K562 (cell line): ENCODE measurements at regions not wholly inside any gene's neighbourhood (a gene's known extent, or its start where the extent isn't known, plus 50 kb on each side); places are given as distances from the start of the nearest gene placed in this dataset.

ENCODE experiments used
- ATAC-seq: fragments of 200-7000 bp; cut with Tn5 transposase; 3 replicates; pipeline ENCODE4 v1.9.1; 2020; ENCODE audit warnings: moderate library complexity
- BruUV-seq: library from RNA; stranded (reverse); fragments of 400-500 nt; replicated peaks from 2 replicates; lab custom pipeline; 2021; lab: Mats Ljungman, UMichigan
- CTCF ChIA-PET: fragments of 300-600 bp; formaldehyde crosslinking; extraction: SDS; loops from one replicate; lab custom pipeline; 2021; ENCODE audit warnings: low intra/inter-chr PET ratio; lab: Yijun Ruan, JAX
- POLR2A ChIA-PET: fragments of 300-600, 350-650 bp; sonication (Branson Sonifier 250); formaldehyde crosslinking; extraction: SDS; loops from one replicate; lab custom pipeline; 2021; ENCODE audit warnings: antibody characterized with exemption, inconsistent platforms; lab: Yijun Ruan, JAX
- DNase-seq, 4 experiments: peaks; one replicate each; pipeline versions ENCODE4 v3.0.0 to v3.0.0-alpha.2; 2011 to 2018; ENCODE audit warnings: low spot score in 3 of 4, mixed read lengths in 3 of 4; ENCODE audit errors: extremely low read depth in 1 of 4
- FAIRE-seq: peaks from 2 replicates; lab custom pipeline; 2011; peaks lifted over from hg19 to GRCh38; lab: Jason Lieb, UNC
- H2AFZ ChIP-seq: 2 replicates; pipeline ENCODE4 v1.6.0; 2011; ENCODE audit warnings: low read depth, low read length, control low read depth, inconsistent platforms
- H3K27ac ChIP-seq: fragments of 200-600 bp; 3 replicates; pipeline ENCODE4 v1.8.0; 2011; ENCODE audit warnings: low read depth, mild to moderate bottlenecking, control low read depth, inconsistent platforms, low read length, moderate library complexity, mixed read lengths; ENCODE audit errors: extremely low read depth
- H3K27me3 ChIP-seq, 2 experiments: fragments of 300-600 bp in 1 of 2; 2 replicates in 1 of 2; 3 replicates in 1 of 2; pipeline versions ENCODE4 v1.6.0 to v1.8.0; 2011; ENCODE audit warnings: inconsistent platforms in 2 of 2, low read length in 2 of 2, mild to moderate bottlenecking in 1 of 2, mixed read lengths in 1 of 2, moderate library complexity in 1 of 2; ENCODE audit not compliant: control insufficient read depth in 2 of 2, insufficient read depth in 2 of 2
- H3K36me3 ChIP-seq: fragments of 300-600 bp; 3 replicates; pipeline ENCODE4 v1.8.0; 2011; ENCODE audit warnings: mild to moderate bottlenecking, low read length, inconsistent platforms; ENCODE audit not compliant: control insufficient read depth, insufficient read depth
- H3K4me1 ChIP-seq, 2 experiments: fragments of 200-600 bp in 1 of 2; replicated peaks in 1 of 2; 2 replicates in 1 of 2; 3 replicates in 1 of 2; pipeline versions ENCODE4 v1.5.1 to v1.8.0; 2011; ENCODE audit warnings: inconsistent platforms in 2 of 2, low read length in 2 of 2, mild to moderate bottlenecking in 1 of 2, mixed read lengths in 1 of 2, moderate library complexity in 1 of 2; ENCODE audit not compliant: control insufficient read depth in 2 of 2, insufficient read depth in 2 of 2
- H3K4me2 ChIP-seq: 2 replicates; pipeline ENCODE4 v1.6.1; 2011; ENCODE audit warnings: low read length, control low read depth, inconsistent platforms, mixed read lengths; ENCODE audit not compliant: insufficient read depth
- H3K4me3 ChIP-seq: fragments of 200-600 bp; sonication (generic), shearing (Covaris generic); 2 replicates; pipeline ENCODE4 v1.5.1; 2016; ENCODE audit warnings: control low read depth, inconsistent platforms
- H3K79me2 ChIP-seq: fragments of 200-600 bp; 3 replicates; pipeline ENCODE4 v1.8.0; 2011; ENCODE audit warnings: low read length, inconsistent platforms; ENCODE audit not compliant: control insufficient read depth, insufficient read depth
- H3K9ac ChIP-seq, 2 experiments: 2 replicates each; pipeline versions ENCODE4 v1.6.0 to v1.6.1; 2011; ENCODE audit warnings: low read depth in 2 of 2, low read length in 2 of 2, control low read depth in 1 of 2, inconsistent platforms in 1 of 2, mild to moderate bottlenecking in 1 of 2, mixed read lengths in 1 of 2; ENCODE audit not compliant: insufficient read depth in 1 of 2
- H3K9me1 ChIP-seq: one replicate; pipeline ENCODE4 v1.6.0; 2011; ENCODE audit warnings: inconsistent platforms, mild to moderate bottlenecking, low read length, moderate library complexity; ENCODE audit not compliant: control insufficient read depth, insufficient read depth
- H3K9me3 ChIP-seq: replicated peaks from 2 replicates; pipeline ENCODE4 v1.5.1; 2011; ENCODE audit warnings: low read depth, low read length, inconsistent platforms; ENCODE audit not compliant: control insufficient read depth, insufficient read depth
- H4K20me1 ChIP-seq: replicated peaks from 2 replicates; pipeline ENCODE4 v1.6.1; 2011; ENCODE audit warnings: low read length, inconsistent platforms, mixed read lengths; ENCODE audit not compliant: control insufficient read depth, insufficient read depth
- BCL6 ChIP-seq: fragments of 250-450 bp; sonication (Bioruptor Pico); IDR thresholded peaks from 2 replicates; pipeline ENCODE4 v1.4.0; 2020
- CBX5 ChIP-seq: IDR thresholded peaks from 2 replicates; pipeline ENCODE4 v1.6.1; 2014; ENCODE audit warnings: low read depth, borderline replicate concordance
- ESRRB ChIP-seq: fragments of 250-450 bp; sonication (Bioruptor Pico); IDR thresholded peaks from 2 replicates; pipeline ENCODE4 v1.5.0; 2020; ENCODE audit warnings: mild to moderate bottlenecking, moderate library complexity, borderline replicate concordance
- GATAD2A ChIP-seq: fragments of 450-650 bp; IDR thresholded peaks from 2 replicates; pipeline ENCODE4 v1.6.1; 2017
- HOMEZ ChIP-seq: fragments of 250-450 bp; sonication (Bioruptor Pico); IDR thresholded peaks from 2 replicates; pipeline ENCODE4 v1.4.0; 2020; ENCODE audit warnings: mild to moderate bottlenecking, moderate library complexity
- IRF1 ChIP-seq: sonication (generic); formaldehyde crosslinking; IDR thresholded peaks from 2 replicates; pipeline ENCODE4 v1.8.0; 2022; ENCODE audit warnings: missing genetic modification reagents, mild to moderate bottlenecking, borderline replicate concordance
- NR2C2 ChIP-seq, 2 experiments: fragments of 200-800 bp in 1 of 2; sonication (Bioruptor generic) in 1 of 2; sonication (generic) in 1 of 2; formaldehyde crosslinking in 1 of 2; IDR thresholded peaks; 2 replicates each; pipeline versions ENCODE4 v1.6.1 to v1.8.0; 2016 to 2022; ENCODE audit warnings: mild to moderate bottlenecking in 1 of 2, missing compliant biosample characterization in 1 of 2, missing genetic modification characterization in 1 of 2, missing genetic modification reagents in 1 of 2
- WGBS: fragments of 100-300 bp; shearing (Covaris generic); methylation state at CpG from one replicate; pipeline ENCODE4 v1.1.6; 2016; ENCODE audit warnings: low coverage, mixed read lengths; ENCODE audit not compliant: insufficient coverage; ENCODE audit errors: missing lambda C conversion rate; 5-methylcytosine and 5-hydroxymethylcytosine counted together
- in situ Hi-C: fragments of 300-500 bp; cut with MboI; formaldehyde crosslinking; loops from 4 replicates; pipeline ENCODE4 v1.15.0; 2018; ENCODE audit warnings: inconsistent platforms, mixed read lengths
- intact Hi-C: fragments of 100-400 bp; cut with micrococcal nuclease; formaldehyde crosslinking; loops from 2 replicates; pipeline ENCODE4 v1.14.2; 2022

- no peak overlapping the region for H2AFZ ChIP-seq
- no peak overlapping the region for H3K27ac ChIP-seq
- no peaks in the 10 kb centered on the region for H3K36me3 ChIP-seq
- no peaks in the 10 kb centered on the region for H3K9me3 ChIP-seq
- TF ChIP-seq ESRRB (CRISPR knock-in tag) (no peak), CBX5 (no peak)
- intact Hi-C loops, result no loop called here
- no peak overlapping the region for H3K9ac ChIP-seq
- no peaks in the 10 kb centered on the region for H3K27me3 ChIP-seq
- no peaks in the 10 kb centered on the region for H3K4me1 ChIP-seq
- DNase-seq, result no peak
- ChIA-PET CTCF (no interaction called here), POLR2A (no interaction called here)
- in situ Hi-C loops, result no loop called here
- no TSS peak for BruUV-seq
- WGBS, result 0% methylated on average over 2 of the region's 2 CpGs
- FAIRE-seq, result no peak
- no peaks in the 10 kb centered on the region for H3K9me1 ChIP-seq
- ATAC-seq, result no peak
- no peaks in the 10 kb centered on the region for H3K79me2 ChIP-seq
- H3K4me2 ChIP-seq, result no peak overlapping the region
- H4K20me1 ChIP-seq, result no peaks in the 10 kb centered on the region
- H3K4me3 ChIP-seq, result no peak overlapping the region
Measured at GRCh38 chr5:103758996-103759395, 196.4 kb upstream of the NUDT12 start.

DNA sequence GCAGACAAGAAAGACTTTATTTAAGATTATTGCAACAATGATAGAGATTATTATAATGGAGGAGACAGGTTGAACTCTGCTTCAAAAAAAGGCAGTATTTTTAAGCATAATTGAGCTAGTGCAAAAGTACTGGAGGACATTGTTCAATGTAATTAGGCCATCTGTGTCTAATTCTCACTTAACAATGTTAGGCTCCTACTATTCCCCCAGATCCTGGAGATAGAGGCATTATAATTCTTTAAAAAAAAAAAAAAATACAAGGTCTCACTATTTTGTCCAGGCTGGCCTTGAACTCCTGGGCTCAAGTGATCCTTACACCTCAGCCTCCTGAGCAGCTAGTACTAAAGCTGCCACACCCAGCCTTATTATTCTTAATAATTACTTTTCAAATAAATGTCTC lies 193.4 kb upstream of the NUDT12 start:
- Histone ChIP-seq H2AFZ (no peak overlapping the region), H3K27me3 (no peaks in the 10 kb centered on the region), H4K20me1 (no peaks in the 10 kb centered on the region), H3K4me2 (no peak overlapping the region), H3K36me3 (no peaks in the 10 kb centered on the region), H3K4me1 (no peaks in the 10 kb centered on the region), H3K4me3 (no peak overlapping the region), H3K9ac (no peak overlapping the region), H3K9me1 (no peaks in the 10 kb centered on the region), H3K9me3 (no peaks in the 10 kb centered on the region), H3K27ac (no peak overlapping the region), H3K79me2 (no peaks in the 10 kb centered on the region)
- TF ChIP-seq IRF1 (CRISPR knock-in tag) (no peak), NR2C2 (CRISPR knock-in tag; IDR thresholded peaks at IDR 0.05) (no peak), NR2C2 (tag; IDR thresholded peaks at IDR 0.05) (no peak), HOMEZ (CRISPR knock-in tag) (no peak), GATAD2A (no peak), BCL6 (CRISPR knock-in tag) (no peak)
- in situ Hi-C loops (no loop called here), intact Hi-C loops (no loop called here)
- ChIA-PET POLR2A (interaction anchor here (0.6 kb wide), 1 partner anchor 487 kb away, joined by 3 read pairs; no protein-coding TSS in a partner anchor), CTCF (no interaction called here)
- no peak for DNase-seq
- no TSS peak for BruUV-seq
- no peak for ATAC-seq
- FAIRE-seq, result no peak
